ENCODE measurements at regions not wholly inside any gene's neighbourhood (a gene's known extent, or its start where the extent isn't known, plus 50 kb on each side); places are given as distances from the start of the nearest gene placed in this dataset.

DNA sequence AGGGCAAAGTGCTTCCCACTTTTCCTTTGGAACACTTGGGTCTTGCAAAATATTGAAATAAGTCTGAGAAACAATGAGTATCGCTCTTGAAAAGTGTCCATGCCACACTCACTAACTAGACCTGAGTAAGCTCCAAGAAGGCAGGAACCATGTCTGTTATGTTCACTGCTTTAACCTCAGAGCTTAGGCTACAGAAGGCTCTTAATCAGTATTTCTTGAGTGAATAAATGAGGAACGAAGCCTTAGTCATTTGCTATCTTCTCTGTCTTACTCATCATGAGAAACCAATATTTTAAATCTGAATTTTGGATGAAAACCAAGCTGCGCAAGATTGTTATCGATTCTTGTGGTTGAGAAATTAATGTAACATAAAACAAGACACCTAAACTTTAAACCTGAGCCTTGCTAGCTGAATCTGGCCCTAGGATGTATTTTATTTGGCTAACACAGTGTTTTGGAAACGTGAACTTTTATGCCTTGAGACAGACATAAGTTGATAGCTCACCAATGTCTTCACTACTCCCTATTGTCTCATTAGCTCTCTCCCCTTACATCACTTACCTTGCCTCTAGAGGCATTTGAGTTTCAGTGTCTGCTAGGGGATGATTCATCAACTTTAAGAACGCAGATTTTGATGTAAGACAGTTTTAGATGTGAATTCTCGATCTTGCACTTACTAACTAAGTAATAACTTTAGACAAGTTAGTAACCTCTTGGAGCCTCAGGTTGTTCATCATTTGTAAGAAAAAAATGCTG is 392.8 kb upstream of the MEIS1 start:
- TF ChIP-seq CTCF (IDR thresholded peaks at IDR 0.05): no peak
- TF ChIP-seq ZFX (IDR thresholded peaks at IDR 0.05; ENCODE audit: borderline replicate concordance): no peak
